ENCODE measurements at regions not wholly inside any gene's neighbourhood (a gene's known extent, or its start where the extent isn't known, plus 50 kb on each side); places are given as distances from the start of the nearest gene placed in this dataset.

- no peak for DNase-seq
Observed at GRCh38 chr5:82351297-82351696, 73.1 kb upstream of the RPS23 start.

- DNase-seq: peak; percentile 54
Observed at GRCh38 chr5:82349652-82350051, 71.5 kb upstream of the RPS23 start.

GRCh38 chr5:82348784-82349425 lies 70.8 kb upstream of the RPS23 start:
- DNase-seq: no peak

GRCh38 chr5:82347201-82347865 lies 69.2 kb upstream of the RPS23 start:
- no peak for DNase-seq

- DNase-seq: no peak
Observed at GRCh38 chr5:82346399-82347165, 68.4 kb upstream of the RPS23 start.

- no peak for DNase-seq
Observed at GRCh38 chr5:82345108-82345507, 67.0 kb upstream of the RPS23 start.

GRCh38 chr5:82341325-82341724 lies 63.2 kb upstream of the RPS23 start:
- no peak for DNase-seq

GRCh38 chr5:82340799-82341198 lies 62.6 kb upstream of the RPS23 start:
- no peak for DNase-seq

GRCh38 chr5:82339792-82340191 lies 61.6 kb upstream of the RPS23 start:
- DNase-seq: no peak

GRCh38 chr5:82338771-82339373 lies 60.7 kb upstream of the RPS23 start:
- no peak for DNase-seq

- no peak for DNase-seq
Observed at GRCh38 chr5:82336959-82337351, 58.8 kb upstream of the RPS23 start.

- DNase-seq: no peak
Observed at GRCh38 chr5:82336226-82336958, 58.2 kb upstream of the RPS23 start.

GRCh38 chr5:82335806-82336205 lies 57.7 kb upstream of the RPS23 start:
- no peak for DNase-seq

GRCh38 chr5:82334856-82335255 lies 56.7 kb upstream of the RPS23 start:
- DNase-seq: no peak

GRCh38 chr5:82334085-82334692 lies 56.0 kb upstream of the RPS23 start:
- DNase-seq: no peak

GRCh38 chr5:82332886-82333615 lies 54.9 kb upstream of the RPS23 start:
- no peak for DNase-seq

- no peak for DNase-seq
Observed at GRCh38 chr5:82332064-82332855, 54.1 kb upstream of the RPS23 start.

GRCh38 chr5:82331557-82331956 lies 53.4 kb upstream of the RPS23 start:
- DNase-seq: no peak

GRCh38 chr5:82330530-82331270 lies 52.5 kb upstream of the RPS23 start:
- no peak for DNase-seq

GRCh38 chr5:82329393-82329792 lies 51.2 kb upstream of the RPS23 start:
- no peak for DNase-seq
